ENCODE measurements at regions not wholly inside any gene's neighbourhood (a gene's known extent, or its start where the extent isn't known, plus 50 kb on each side); places are given as distances from the start of the nearest gene placed in this dataset.

DNA sequence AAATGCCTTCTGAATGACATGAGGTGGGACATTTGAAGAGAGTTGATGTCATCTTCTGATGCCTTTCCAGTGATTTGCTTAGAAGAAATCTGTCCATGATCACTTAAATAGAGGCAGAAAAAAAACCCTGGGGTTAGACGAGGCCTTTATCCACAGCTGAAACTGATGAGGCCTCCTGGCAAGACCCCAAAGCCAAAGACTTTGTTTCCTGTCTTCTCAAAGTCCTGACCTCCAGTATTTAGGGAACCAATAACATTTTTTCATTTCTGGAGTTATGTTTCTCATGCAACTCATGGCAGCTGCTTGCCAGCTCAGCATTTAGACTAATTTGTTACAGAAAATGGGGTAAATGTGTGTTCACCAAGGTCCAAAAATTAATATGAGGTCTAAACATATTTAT, 248.0 kb upstream of the PRDM1 start:
- no peak for DNase-seq

- no peak for DNase-seq
Observed at GRCh38 chr6:105836889-105837288, 249.2 kb upstream of the PRDM1 start.

GRCh38 chr6:105836379-105836778, 249.8 kb upstream of the PRDM1 start:
- DNase-seq: no peak

- DNase-seq: peak; percentile 11
Observed at GRCh38 chr6:105835373-105835772, 250.8 kb upstream of the PRDM1 start.

DNA sequence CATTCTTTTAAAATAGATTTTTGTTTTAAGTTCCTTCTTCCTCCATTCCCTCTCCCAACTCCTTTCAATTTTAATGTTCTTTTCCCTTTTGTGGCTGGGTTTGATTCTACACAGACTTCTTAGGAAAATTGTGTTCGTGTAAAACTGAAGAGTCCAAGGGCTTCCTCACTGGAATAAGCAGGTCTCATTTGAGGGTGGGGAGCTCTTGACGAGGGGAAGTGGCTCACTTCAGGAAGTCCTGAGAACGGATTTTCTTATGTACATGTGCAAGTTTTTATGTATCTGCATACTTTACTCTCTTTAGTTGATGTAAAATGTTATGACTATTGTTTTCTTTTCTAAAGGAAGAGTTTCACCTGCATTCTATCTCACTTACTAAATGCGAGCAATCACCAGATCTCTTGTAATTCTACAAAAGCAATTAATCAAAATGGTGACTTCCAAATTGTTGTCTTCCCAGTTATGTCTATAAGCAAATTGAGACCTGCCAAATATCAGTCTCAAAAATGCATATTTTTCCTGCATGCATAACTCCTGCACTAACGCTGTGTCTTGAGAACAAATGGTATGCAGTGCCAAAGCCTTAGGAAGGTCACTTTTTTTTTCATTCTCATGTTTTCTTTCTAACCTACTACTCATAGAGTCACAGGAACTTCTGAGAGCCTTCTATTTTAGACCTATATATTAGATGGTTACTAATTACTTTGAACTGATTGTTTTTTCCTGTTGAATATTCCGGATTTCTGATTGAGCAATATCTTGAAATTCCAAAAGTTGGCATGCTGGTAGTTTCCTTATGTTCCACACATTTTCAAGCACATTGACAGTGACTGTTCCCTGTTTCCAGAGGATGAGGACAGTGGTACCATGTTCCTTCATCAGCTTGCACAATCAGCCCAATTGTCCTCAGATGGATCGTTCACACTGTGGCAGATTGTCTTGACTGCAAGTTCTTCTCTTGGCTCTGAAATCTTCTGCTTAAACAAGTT, 251.9 kb upstream of the PRDM1 start:
- DNase-seq: no peak

- DNase-seq: no peak
Observed at GRCh38 chr6:105832313-105832761, 253.8 kb upstream of the PRDM1 start.

DNA sequence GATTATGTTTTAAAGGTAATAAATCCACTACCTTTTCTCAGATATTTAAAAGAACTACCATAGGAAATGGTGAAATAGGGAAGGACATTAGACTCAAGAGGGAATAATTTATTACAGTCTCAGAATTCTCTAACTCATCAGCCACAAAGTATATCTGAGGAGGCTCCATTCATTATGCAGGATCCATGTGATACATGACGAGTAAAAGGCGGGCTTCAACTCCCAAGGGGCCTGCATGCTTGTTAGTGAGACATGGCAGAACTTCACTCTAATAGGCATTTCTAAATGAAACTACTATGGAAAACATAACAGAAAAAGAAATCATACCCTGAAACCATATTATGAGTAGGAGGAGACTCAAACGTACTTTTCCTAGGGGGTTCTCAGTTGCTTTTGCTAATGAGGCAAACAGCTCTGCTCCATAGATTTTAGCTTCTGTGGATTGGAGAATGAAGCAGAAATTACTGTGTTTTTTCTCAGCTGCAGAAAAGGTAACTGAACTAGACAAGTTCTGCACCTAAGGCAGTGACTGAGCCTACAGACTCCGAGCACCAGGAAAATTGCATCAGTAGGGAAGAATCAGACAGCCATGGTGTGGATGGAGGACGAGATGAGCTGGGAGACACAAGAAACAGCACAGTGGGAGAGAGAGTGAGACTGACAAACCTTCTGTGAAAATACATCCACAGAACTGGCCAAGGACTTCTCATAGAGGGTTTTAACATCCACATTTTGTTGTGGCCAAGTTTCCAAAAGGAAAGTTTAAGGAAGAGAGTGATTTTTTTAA, 254.6 kb upstream of the PRDM1 start:
- DNase-seq: no peak

GRCh38 chr6:105825210-105825609, 260.9 kb upstream of the PRDM1 start:
- DNase-seq: no peak

DNA sequence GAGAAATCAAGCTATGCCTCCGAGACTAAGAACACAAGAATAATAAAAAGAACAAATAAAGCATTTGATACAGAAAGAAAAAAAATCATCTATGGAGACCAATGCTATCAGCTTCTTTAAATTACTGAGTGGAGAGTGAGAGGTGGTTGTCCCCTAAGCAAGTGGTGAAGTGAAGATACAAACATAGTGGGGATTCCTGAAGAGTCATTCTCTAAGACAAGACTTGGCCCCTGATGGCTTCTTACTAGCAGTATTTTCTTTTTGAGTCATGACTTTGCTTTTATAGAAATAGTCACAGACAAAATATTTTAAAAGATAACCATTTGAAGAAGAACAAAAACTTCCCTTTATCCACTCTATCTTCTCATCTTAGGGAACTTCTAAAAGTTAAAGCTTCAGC, 261.4 kb upstream of the PRDM1 start:
- DNase-seq: no peak

GRCh38 chr6:105821777-105822176, 264.4 kb upstream of the PRDM1 start:
- DNase-seq: no peak

GRCh38 chr6:105821027-105821426, 265.1 kb upstream of the PRDM1 start:
- no peak for DNase-seq

- no peak for DNase-seq
Observed at GRCh38 chr6:105819745-105820144, 266.4 kb upstream of the PRDM1 start.

- no peak for DNase-seq
Observed at GRCh38 chr6:105818505-105818904, 267.6 kb upstream of the PRDM1 start.

GRCh38 chr6:105817961-105818360, 268.2 kb upstream of the PRDM1 start:
- DNase-seq: no peak

GRCh38 chr6:105817370-105817769, 268.8 kb upstream of the PRDM1 start:
- DNase-seq: peak; percentile 71

DNA sequence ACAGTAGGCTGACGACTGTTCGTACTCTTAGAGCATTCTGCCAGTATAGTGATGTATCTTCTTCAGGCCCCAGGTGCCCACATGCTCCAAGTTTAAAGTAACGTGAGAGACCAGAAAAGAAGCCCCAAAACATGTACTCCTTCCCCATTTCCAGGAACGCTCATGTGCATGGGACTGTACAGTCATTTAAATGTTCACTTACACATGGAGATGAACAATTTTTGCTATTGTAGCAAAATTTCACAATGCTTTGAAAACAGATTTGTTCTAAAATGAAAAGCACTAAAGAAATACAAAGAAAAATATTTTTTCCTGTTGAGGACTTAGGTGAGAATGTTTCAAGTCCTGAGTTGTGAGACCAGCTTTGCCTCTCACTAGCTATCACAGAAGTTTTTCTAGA, 269.3 kb upstream of the PRDM1 start:
- no peak for DNase-seq

DNA sequence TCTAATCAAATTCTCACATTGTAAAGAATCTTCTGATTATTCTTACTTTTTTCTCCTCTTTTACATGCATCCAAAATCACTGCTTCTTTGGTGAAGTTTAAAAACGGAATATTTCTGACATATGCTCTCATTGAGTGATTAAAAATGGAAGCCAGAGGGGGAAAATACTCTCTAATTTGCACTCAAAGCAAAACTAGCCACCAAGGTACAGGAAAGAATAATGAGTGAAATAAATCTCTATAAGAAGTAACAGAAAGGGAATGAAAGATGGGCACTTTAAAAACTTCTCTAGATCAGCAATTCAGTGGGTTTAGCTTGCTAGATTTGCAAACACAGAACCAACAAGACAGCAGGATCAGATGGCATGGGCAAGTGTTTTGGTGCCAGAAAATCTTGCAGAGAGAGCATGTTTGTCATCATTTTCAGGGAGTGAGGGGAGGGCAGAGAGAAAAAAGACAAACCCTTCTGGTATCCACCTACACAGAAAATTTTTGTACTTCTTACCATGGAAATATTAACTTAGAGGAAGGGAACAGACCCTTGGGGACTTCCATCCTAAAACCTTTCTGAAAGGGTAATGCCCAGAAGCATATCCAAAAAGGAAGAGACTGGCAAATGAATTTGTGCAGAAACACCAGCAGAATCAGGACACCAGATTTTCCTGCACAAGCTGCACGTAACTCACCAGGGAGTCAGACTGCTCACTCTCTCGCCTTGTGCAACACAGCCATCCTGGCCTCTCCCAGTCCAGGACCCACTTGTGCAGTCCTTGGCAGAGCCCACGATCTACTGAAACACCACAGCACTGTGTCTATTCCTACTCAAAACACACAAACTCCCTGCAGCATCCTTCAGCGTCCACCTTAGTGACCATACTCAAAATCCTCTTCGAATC, 270.2 kb upstream of the PRDM1 start:
- DNase-seq: no peak

DNA sequence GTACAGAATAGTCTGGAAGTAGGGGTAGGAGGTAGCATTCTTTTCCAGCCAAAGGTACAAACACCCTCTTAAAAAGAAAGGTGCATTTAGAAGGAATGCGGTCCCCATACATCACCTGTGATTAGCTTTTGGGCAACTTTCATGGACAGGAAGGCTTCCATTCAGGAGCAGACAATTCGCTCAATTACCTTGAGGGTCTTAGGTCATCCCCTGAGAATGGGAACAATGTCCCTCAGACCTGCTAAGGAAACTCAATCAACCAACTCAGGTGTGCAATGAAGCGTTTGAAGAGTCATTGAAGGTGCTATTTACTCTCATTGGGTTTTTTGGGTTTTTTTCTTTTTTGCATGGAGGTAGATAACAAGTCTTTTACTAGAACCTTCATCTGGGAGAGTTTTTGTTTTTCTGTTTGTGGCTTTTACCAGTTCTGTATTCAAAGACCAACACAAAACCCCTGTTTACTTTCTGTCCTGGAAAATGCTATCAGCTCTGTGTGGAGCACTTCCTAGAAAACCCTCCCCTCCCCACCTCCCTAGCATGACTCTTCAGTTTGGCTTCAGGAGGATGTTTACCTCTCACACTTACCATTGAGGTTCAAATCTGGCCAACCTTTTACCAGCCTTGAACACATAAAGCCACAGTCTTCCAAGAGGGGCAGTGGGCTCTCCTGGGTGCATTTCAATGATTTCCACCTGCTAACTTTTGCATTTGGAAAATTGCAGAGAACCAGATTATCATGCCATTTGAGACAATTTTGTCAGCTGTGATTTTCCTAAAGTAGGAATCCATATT, 271.2 kb upstream of the PRDM1 start:
- no peak for DNase-seq

- DNase-seq: no peak
Observed at GRCh38 chr6:105810922-105811482, 275.1 kb upstream of the PRDM1 start.

- no peak for DNase-seq
Observed at GRCh38 chr6:105810105-105810921, 275.8 kb upstream of the PRDM1 start.

DNA sequence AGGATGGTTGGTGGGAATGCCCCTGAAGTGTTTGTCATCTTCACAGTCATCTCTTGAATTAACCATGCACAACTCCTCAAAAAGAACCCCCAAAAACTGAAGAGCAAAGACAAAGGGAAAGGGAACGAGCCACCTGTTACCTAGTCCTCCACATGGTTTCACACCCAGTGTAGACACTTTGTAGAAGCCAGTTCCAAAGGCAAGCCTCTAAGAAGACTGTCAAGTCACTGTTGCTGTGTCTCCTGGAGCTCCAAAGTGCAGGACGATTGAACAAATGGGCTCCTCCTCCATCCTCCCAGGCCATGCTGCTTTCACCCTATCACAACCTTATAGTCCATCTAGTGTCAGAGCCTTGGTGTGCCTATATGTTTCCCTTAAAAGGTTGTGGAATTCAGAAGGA, 277.6 kb upstream of the PRDM1 start:
- DNase-seq: no peak

All from NCI-H1105 (cell line).